ENCODE measurements at regions not wholly inside any gene's neighbourhood (a gene's known extent, or its start where the extent isn't known, plus 50 kb on each side); places are given as distances from the start of the nearest gene placed in this dataset.

DNA sequence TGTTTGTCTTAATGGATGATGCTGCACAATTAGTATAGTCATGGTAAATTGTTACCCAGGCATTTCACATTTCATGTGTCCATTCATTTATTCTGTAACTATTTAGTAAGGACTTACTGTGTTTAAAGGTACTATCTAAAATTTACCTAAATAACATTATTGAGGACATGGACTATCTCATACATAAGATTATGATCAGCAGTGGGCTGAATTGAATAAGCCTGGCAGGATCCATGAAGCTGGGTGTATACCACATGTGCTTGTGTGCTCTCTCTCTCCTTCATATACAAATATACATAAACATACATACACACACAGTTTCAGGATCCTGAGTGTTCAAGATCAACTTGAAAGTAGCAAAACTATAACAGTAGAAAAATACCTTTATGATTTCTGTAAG, 595.4 kb downstream of the EPM2A start:
- Histone ChIP-seq H3K27ac (ENCODE audit: low read length) (no peak overlapping the region), H3K4me3 (ENCODE audit: low read depth in 1 of 2, low read length in 2 of 2) (no peak overlapping the region), H3K36me3 (ENCODE audit: control insufficient read depth in 1 of 2, insufficient read depth in 2 of 2, low read length in 2 of 2) (no peaks in the 10 kb centered on the region), H3K27me3 (ENCODE audit: low read depth, low read length) (no peaks in the 10 kb centered on the region), H3K9me3 (ENCODE audit: control insufficient read depth in 1 of 2, low read length in 2 of 2) (no peaks in the 10 kb centered on the region), H3K4me1 (ENCODE audit: control insufficient read depth in 1 of 2, insufficient read depth in 2 of 2, low read length in 2 of 2) (peaks cover 0 to 20% of the 10 kb centered on the region in 2 donors)

DNA sequence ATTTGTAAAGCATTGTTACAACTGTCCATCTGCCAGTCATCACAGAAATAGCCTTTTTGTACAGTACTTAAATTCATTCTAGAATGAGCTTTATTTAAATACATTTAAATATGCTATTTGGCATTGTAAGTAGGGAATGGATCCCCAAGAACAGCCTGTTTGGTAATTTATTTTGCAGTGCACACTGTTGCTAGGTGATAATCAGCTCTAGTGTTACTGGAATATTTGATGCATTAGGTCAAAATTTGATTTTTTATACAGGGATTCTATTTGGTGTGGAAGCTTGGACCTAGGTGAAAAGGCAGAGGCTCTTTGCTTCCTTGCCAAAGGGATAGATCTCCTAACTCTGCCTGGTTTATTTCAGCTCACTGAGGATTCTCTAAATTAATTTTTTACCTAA, 593.7 kb downstream of the EPM2A start:
- Histone ChIP-seq H3K27me3 (ENCODE audit: low read depth, low read length) (no peaks in the 10 kb centered on the region), H3K27ac (ENCODE audit: low read length) (no peak overlapping the region), H3K4me1 (ENCODE audit: control insufficient read depth in 1 of 2, insufficient read depth in 2 of 2, low read length in 2 of 2) (peaks cover 0 to 20% of the 10 kb centered on the region in 2 donors), H3K4me3 (ENCODE audit: low read depth in 1 of 2, low read length in 2 of 2) (no peak overlapping the region), H3K9me3 (ENCODE audit: control insufficient read depth in 1 of 2, low read length in 2 of 2) (no peaks in the 10 kb centered on the region), H3K36me3 (ENCODE audit: control insufficient read depth in 1 of 2, insufficient read depth in 2 of 2, low read length in 2 of 2) (no peaks in the 10 kb centered on the region)

DNA sequence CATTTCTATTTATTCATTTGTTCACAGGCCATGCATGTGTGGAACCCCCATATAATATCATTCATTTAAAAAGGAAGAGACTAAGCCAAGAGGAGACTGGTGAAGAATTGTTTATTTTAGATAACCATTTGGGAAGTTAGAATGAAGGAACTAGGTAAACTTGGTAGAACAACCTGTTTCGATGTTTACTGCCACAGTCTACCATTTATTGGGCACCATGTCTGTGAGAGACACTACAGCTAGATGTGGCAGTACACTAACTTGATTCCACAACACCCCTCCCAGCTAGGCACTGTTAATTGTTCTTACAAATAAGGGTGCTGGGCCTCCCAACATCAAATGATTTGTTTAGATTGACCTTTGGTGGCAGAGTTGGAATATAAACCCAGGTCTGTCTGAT, 592.4 kb downstream of the EPM2A start:
- Histone ChIP-seq H3K36me3 (ENCODE audit: control insufficient read depth in 1 of 2, insufficient read depth in 2 of 2, low read length in 2 of 2) (no peaks in the 10 kb centered on the region), H3K27ac (ENCODE audit: low read length) (no peak overlapping the region), H3K9me3 (ENCODE audit: control insufficient read depth in 1 of 2, low read length in 2 of 2) (no peaks in the 10 kb centered on the region), H3K4me3 (ENCODE audit: low read depth in 1 of 2, low read length in 2 of 2) (no peak overlapping the region), H3K4me1 (ENCODE audit: control insufficient read depth in 1 of 2, insufficient read depth in 2 of 2, low read length in 2 of 2) (peaks cover 0 to 20% of the 10 kb centered on the region in 2 donors), H3K27me3 (ENCODE audit: low read depth, low read length) (no peaks in the 10 kb centered on the region)

DNA sequence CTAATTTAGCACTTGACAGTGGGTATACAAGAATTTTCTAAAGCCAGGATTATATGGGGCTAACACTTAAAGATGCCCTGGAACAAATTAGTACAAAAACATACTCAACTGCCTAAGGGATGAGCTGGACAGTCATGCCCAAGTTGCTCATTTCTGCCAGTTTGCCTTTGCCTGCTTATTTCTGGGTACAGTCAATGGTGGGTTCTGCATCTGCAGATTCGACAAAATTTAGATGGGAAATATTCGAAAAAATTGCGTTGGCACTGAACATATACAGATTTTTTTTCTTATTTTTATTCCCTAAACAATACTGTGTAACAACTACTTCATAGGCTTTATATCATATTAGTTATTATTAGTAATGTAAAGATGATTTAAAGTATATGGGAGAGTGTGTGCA, 591.9 kb downstream of the EPM2A start:
- no peak overlapping the region for H3K27ac ChIP-seq (ENCODE audit: low read length)
- H3K4me1 ChIP-seq (ENCODE audit: control insufficient read depth in 1 of 2, insufficient read depth in 2 of 2, low read length in 2 of 2) = peaks cover 0 to 20% of the 10 kb centered on the region in 2 donors
- no peak overlapping the region for H3K4me3 ChIP-seq (ENCODE audit: low read depth in 1 of 2, low read length in 2 of 2)
- H3K36me3 ChIP-seq (ENCODE audit: control insufficient read depth in 1 of 2, insufficient read depth in 2 of 2, low read length in 2 of 2) = no peaks in the 10 kb centered on the region
- no peaks in the 10 kb centered on the region for H3K9me3 ChIP-seq (ENCODE audit: control insufficient read depth in 1 of 2, low read length in 2 of 2)
- H3K27me3 ChIP-seq (ENCODE audit: low read depth, low read length) = no peaks in the 10 kb centered on the region

DNA sequence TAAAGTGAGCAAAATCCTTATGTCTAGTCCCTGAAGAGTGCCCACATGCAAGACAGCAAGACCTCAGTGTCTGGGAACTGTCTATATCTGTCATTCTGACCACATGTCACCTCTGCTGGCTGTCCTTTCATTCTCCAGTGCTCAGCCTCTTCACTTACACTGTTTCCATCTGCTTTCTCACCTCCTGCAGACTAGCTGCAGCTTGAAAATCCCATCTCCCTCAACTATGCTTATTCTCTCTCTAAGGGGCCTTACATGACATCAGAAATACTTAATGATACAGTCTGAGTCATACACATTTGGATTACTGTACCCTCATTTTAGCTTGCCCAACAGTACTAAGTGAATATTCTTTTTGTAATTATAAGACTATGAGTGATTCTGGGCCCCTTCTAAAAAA, 587.8 kb downstream of the EPM2A start:
- Histone ChIP-seq H3K9me3 (ENCODE audit: control insufficient read depth in 1 of 2, low read length in 2 of 2) (no peaks in the 10 kb centered on the region), H3K4me3 (ENCODE audit: low read depth in 1 of 2, low read length in 2 of 2) (no peak overlapping the region), H3K4me1 (ENCODE audit: control insufficient read depth in 1 of 2, insufficient read depth in 2 of 2, low read length in 2 of 2) (no peaks in the 10 kb centered on the region), H3K27me3 (ENCODE audit: low read depth, low read length) (no peaks in the 10 kb centered on the region), H3K27ac (ENCODE audit: low read length) (no peak overlapping the region), H3K36me3 (ENCODE audit: control insufficient read depth in 1 of 2, insufficient read depth in 2 of 2, low read length in 2 of 2) (no peaks in the 10 kb centered on the region)

DNA sequence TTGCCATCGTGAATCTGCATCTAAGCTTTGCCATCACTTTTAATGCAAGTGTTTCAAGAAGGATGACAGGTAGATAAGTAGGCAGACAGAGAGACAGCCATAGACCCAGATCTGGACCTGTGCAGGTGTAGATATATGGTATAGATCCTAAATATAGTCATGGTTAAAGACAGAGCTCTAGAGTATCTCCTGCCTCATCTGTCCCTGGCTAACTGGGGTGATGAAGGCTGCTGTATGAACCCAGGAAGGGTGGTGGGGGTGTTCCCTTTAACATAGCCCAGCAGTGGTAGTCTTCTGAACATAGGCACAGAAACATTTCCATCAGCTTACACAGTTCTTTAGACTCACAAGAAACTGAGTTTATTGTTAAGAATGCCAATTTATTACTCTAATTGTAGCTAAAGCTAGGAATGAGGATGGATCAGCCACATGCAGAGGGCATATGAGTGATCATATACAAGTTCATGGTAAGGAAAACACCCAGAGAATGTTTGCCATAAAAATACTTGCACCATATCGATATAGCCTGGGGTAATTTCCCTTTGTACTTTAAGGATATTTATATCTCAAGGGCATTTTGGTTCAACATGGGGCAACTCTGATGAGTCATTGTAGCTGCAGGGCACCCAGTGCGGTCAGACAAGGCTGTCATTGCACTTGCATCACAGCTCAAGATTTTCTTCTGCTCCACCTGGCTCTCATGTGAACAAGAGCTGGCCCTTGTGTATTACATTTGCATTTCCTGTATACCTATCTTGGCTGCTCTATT, 587.2 kb downstream of the EPM2A start:
- no peaks in the 10 kb centered on the region for H3K36me3 ChIP-seq (ENCODE audit: control insufficient read depth in 1 of 2, insufficient read depth in 2 of 2, low read length in 2 of 2)
- H3K4me1 ChIP-seq (ENCODE audit: control insufficient read depth in 1 of 2, insufficient read depth in 2 of 2, low read length in 2 of 2) = no peaks in the 10 kb centered on the region
- H3K27me3 ChIP-seq (ENCODE audit: low read depth, low read length) = no peaks in the 10 kb centered on the region
- H3K4me3 ChIP-seq (ENCODE audit: low read depth in 1 of 2, low read length in 2 of 2) = no peak overlapping the region
- H3K9me3 ChIP-seq (ENCODE audit: control insufficient read depth in 1 of 2, low read length in 2 of 2) = no peaks in the 10 kb centered on the region
- H3K27ac ChIP-seq (ENCODE audit: low read length) = no peak overlapping the region

DNA sequence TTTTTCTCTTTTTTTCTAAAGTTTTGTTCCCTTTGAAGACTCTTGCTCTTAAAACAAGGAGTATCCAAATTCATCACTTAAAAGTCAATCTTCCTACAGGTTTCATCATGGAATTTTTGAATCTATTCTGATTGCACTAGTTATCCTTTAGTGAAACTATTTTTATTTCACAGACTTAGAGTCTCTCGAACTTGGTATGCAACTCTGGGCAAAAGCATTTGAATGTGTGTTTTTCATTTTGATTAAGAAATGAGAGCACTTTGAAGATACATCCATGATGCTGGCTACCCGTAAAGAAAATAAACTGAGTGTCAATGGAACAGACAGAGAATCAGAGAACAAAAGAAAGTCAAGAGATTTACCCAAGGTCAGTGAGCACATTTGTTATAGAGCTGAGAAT, 586.5 kb downstream of the EPM2A start:
- H3K27me3 ChIP-seq (ENCODE audit: low read depth, low read length) = no peaks in the 10 kb centered on the region
- H3K4me3 ChIP-seq (ENCODE audit: low read depth in 1 of 2, low read length in 2 of 2) = no peak overlapping the region
- H3K4me1 ChIP-seq (ENCODE audit: control insufficient read depth in 1 of 2, insufficient read depth in 2 of 2, low read length in 2 of 2) = no peaks in the 10 kb centered on the region
- H3K27ac ChIP-seq (ENCODE audit: low read length) = no peak overlapping the region
- no peaks in the 10 kb centered on the region for H3K9me3 ChIP-seq (ENCODE audit: control insufficient read depth in 1 of 2, low read length in 2 of 2)
- no peaks in the 10 kb centered on the region for H3K36me3 ChIP-seq (ENCODE audit: control insufficient read depth in 1 of 2, insufficient read depth in 2 of 2, low read length in 2 of 2)

DNA sequence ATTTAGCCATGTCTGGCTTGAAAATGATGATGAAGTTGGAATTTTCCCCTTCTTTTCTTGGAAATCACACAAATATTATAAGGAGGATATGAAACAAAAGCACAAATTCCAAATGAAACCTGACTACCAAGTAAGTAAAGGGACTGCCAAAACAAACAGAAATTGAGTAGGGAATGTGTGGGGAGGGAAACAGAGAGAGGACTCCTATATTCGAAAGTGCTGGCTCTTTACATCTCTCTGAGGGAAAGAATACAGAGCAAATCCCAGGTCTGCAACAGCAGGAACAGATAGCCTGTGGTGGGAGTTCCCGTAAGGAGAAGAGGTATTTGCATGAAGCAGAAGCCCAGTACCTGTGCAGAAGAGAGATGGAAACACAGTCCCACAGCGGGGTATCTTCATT, 583.7 kb downstream of the EPM2A start:
- Histone ChIP-seq H3K36me3 (ENCODE audit: control insufficient read depth in 1 of 2, insufficient read depth in 2 of 2, low read length in 2 of 2) (no peaks in the 10 kb centered on the region), H3K4me1 (ENCODE audit: control insufficient read depth in 1 of 2, insufficient read depth in 2 of 2, low read length in 2 of 2) (no peaks in the 10 kb centered on the region), H3K4me3 (ENCODE audit: low read depth in 1 of 2, low read length in 2 of 2) (no peak overlapping the region), H3K27ac (ENCODE audit: low read length) (no peak overlapping the region), H3K9me3 (ENCODE audit: control insufficient read depth in 1 of 2, low read length in 2 of 2) (no peaks in the 10 kb centered on the region), H3K27me3 (ENCODE audit: low read depth, low read length) (no peaks in the 10 kb centered on the region)

- Histone ChIP-seq H3K36me3 (ENCODE audit: control insufficient read depth in 1 of 2, insufficient read depth in 2 of 2, low read length in 2 of 2) (no peaks in the 10 kb centered on the region), H3K4me3 (ENCODE audit: low read depth in 1 of 2, low read length in 2 of 2) (no peak overlapping the region), H3K9me3 (ENCODE audit: control insufficient read depth in 1 of 2, low read length in 2 of 2) (peaks cover 0 to 2% of the 10 kb centered on the region in 2 donors), H3K27me3 (ENCODE audit: low read depth, low read length) (no peaks in the 10 kb centered on the region), H3K4me1 (ENCODE audit: control insufficient read depth in 1 of 2, insufficient read depth in 2 of 2, low read length in 2 of 2) (no peaks in the 10 kb centered on the region), H3K27ac (ENCODE audit: low read length) (no peak overlapping the region)
Observed at GRCh38 chr6:145153495-145153894, 581.8 kb downstream of the EPM2A start.

GRCh38 chr6:145155411-145155810, 579.9 kb downstream of the EPM2A start:
- H3K27me3 ChIP-seq (ENCODE audit: low read depth, low read length) = no peaks in the 10 kb centered on the region

GRCh38 chr6:145155873-145156782, 579.2 kb downstream of the EPM2A start:
- no peak overlapping the region for H3K4me3 ChIP-seq (ENCODE audit: low read depth in 1 of 2, low read length in 2 of 2)

More at GRCh38 chr6:145155411-145155810, 579.9 kb downstream of the EPM2A start:
- H3K4me3 ChIP-seq (ENCODE audit: low read depth in 1 of 2, low read length in 2 of 2) = no peak overlapping the region
- no peaks in the 10 kb centered on the region for H3K4me1 ChIP-seq (ENCODE audit: control insufficient read depth in 1 of 2, insufficient read depth in 2 of 2, low read length in 2 of 2)
- no peak overlapping the region for H3K27ac ChIP-seq (ENCODE audit: low read length)
- H3K9me3 ChIP-seq (ENCODE audit: control insufficient read depth in 1 of 2, low read length in 2 of 2) = peaks cover 0 to 11% of the 10 kb centered on the region in 2 donors
- no peaks in the 10 kb centered on the region for H3K36me3 ChIP-seq (ENCODE audit: control insufficient read depth in 1 of 2, insufficient read depth in 2 of 2, low read length in 2 of 2)

More at GRCh38 chr6:145155873-145156782, 579.2 kb downstream of the EPM2A start:
- H3K4me1 ChIP-seq (ENCODE audit: control insufficient read depth in 1 of 2, insufficient read depth in 2 of 2, low read length in 2 of 2) = no peaks in the 10 kb centered on the region
- H3K9me3 ChIP-seq (ENCODE audit: control insufficient read depth in 1 of 2, low read length in 2 of 2) = peaks cover 0 to 11% of the 10 kb centered on the region in 2 donors
- H3K27me3 ChIP-seq (ENCODE audit: low read depth, low read length) = no peaks in the 10 kb centered on the region
- H3K36me3 ChIP-seq (ENCODE audit: control insufficient read depth in 1 of 2, insufficient read depth in 2 of 2, low read length in 2 of 2) = no peaks in the 10 kb centered on the region
- no peak overlapping the region for H3K27ac ChIP-seq (ENCODE audit: low read length)

Data from muscle layer of duodenum (tissue), 2 donors.